ENCODE measurements at regions not wholly inside any gene's neighbourhood (a gene's known extent, or its start where the extent isn't known, plus 50 kb on each side); places are given as distances from the start of the nearest gene placed in this dataset.
A peak's percentile ranks its signal among the peaks of the same experiment; 100 is the strongest.

DNA sequence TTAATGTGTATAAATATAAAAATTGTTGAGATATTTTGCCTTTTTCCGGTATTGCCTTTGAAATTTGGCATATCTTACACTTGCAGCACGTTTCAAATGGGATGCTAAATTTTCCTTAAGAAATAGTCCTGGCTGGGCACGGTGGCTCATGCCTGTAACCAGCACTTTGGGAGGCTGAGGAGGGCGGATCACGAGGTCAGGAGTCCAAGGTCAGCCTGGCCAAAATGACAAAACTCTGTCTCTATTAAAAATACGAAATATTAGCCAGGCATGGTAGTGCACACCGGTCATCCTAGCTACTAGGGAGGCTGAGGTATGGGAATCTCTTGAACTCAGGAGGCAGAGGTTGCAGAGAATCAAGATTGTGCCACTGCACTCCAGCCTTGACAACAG is 220.2 kb downstream of the PTEN start:
- no peak for DNase-seq

GRCh38 chr10:88086187-88086960 is 222.9 kb downstream of the PTEN start:
- no peak for DNase-seq

DNA sequence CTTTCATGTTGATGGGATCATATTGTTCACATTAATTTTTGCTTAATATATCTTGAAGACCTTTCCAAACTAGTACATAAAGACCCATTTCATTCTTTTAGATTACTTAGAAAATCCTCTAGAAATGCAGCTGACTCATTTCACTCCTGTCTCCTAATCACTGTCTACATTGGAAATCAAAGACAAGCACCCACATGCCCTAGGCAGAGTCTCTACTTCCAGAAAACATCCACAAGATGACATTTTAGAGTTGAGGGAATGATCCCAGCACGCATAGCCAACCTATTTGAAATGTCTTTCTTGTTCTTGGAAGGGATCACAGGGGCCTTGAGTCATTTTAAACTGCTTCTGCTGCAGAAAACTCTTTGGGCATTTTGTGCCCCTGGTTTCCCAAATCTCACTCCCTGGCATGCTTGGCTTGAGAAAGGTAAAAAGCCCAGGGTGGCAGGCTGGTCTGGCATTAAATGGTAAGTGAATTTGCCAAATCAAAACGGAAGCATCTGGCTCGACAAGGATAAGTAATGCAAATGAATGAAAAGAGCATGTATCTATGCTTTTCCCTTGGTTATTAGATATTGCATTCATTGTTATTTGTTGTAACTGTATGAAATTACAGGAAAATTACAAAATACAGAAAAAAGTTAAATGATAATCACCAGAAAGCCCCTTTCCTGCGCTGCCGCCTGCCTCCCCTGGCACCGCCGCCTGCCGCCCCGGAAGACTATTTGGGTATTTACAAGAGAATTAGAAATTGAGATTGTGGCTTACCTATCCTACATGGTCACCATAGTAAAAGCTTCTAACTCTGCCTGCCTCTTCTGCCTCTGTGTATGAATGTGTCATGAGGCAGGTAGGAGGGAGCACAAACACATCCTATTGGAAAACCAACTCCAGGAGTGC is 225.3 kb downstream of the PTEN start:
- no peak for DNase-seq

GRCh38 chr10:88089498-88089897 is 226.1 kb downstream of the PTEN start:
- no peak for DNase-seq

- peak in 1 of 2 experiments; percentile 35 for DNase-seq
Measured at GRCh38 chr10:88090568-88091214, 227.3 kb downstream of the PTEN start.

DNA sequence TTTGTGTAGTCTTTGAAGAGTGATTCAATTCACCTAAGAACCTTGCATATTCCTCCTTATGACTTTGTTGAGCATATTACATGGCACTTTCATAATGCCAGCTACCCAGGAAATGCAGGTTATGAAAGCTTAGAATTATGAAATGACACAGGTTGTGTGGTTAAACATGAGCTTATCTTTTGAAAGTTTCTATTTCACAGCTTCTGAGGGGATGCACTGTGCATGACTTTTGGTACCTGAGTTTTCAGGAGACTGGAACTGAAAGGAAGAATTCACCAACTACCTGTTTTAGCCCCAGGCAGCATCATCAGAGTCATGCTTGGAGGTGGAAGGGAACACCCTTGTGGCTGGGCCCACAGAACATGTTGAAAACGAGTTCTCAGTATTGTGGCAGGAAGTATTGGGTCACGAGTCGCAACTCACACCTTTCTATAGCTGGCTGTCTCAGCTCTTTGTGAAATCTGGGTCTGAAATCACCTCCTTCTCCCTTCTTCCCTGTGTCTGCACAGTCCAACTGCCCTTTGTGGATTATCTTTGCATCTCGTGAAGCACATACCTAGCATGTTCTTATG is 228.2 kb downstream of the PTEN start:
- DNase-seq: peak; percentile 85 to 91

GRCh38 chr10:88092265-88092664 is 228.8 kb downstream of the PTEN start:
- DNase-seq: no peak

- DNase-seq: no peak
Measured at GRCh38 chr10:88092973-88093372, 229.5 kb downstream of the PTEN start.

- no peak for DNase-seq
Measured at GRCh38 chr10:88094795-88095194, 231.4 kb downstream of the PTEN start.

DNA sequence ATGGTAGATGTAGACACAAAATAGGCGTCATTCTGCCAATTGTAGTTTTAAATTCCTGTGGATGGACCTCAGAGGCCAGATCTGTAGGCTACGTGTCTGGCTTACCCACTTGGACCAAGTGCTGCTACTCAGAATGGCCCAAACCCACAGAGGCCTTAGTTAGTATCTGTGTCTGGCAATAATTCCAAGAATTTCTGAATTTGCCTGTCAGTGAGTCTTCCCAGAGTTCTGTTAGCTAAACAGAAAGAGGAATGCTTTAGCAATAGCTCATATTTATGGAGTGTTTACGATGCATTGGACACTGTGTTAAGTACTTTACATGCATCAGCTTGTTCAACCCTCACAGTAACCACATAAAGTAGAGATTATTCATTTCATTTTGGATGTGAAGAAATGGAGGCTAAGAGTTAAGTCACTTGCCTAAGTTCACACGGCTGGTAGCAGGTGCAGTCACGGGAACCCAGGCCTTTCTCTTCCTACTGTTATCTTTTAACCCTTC is 231.8 kb downstream of the PTEN start:
- no peak for DNase-seq

DNA sequence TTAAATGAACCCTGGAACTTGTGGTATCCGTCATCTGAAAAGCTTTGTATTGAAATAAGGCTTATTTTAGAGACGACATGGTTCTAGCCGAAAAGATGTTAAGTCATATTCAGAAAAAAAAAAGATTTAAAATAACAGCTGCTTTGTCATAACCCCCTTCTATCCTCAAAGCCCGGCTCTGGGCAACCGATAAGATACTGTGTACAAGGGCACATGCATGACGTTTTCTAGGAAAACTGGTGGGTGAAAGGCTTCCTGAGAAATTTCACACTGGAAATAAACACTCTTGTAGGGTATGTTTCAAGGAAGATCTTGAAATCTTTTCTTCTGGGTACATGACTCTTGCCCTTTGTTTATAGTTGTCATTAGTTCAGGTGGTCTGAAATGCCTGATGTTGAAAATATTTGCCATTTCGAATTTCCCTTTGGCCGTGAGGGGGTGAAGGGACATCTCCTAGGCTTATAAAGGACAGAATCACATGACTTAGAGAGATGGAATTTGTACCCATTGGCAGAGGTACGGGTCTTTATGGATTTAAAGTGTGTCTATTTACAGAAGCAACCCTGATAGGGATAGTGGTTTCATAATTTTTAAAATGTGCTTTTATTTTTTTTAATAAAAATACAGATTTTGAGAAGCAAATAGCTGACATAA is 232.5 kb downstream of the PTEN start:
- DNase-seq: no peak

DNA sequence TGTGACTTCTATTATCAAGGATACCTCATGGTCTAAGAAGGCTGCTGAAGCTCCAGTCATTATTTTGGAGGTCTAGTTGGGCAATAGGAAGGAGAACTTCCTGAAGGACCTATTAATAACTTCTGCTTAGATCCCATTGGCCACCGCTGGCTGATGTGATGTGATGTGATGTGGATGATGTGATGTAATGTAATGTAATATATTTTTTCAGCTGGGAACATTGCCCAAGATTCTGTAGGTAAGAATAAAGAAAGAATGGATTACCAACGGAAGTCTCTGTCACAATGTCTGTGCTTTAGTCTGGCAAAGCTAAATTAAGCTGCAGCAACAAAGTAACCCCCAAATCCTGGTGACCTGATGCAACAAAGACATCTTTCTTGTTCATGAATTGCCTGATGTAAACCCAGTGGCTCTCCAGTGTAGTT is 233.7 kb downstream of the PTEN start:
- DNase-seq: no peak

DNA sequence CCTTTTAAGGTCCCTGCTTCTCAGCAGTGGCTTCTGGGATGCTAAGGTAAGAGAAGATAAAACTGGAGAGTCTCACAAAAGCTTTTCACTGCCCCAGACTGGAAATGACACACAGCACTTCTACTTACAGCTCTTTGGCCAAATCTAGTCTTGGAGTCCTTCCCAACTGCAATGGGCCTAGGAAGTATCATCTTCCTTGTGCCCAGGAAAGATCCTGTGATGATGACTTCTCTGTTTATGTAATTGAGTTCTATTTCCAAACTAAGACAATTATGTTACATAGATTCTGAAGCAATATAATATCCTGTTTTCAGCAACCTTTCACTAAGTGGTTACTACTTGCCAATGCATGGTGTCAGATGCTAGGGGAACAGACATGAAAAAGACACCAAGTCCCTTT is 234.1 kb downstream of the PTEN start:
- DNase-seq: peak; percentile 46 to 50

- DNase-seq: no peak
Measured at GRCh38 chr10:88100281-88100680, 236.9 kb downstream of the PTEN start.

DNA sequence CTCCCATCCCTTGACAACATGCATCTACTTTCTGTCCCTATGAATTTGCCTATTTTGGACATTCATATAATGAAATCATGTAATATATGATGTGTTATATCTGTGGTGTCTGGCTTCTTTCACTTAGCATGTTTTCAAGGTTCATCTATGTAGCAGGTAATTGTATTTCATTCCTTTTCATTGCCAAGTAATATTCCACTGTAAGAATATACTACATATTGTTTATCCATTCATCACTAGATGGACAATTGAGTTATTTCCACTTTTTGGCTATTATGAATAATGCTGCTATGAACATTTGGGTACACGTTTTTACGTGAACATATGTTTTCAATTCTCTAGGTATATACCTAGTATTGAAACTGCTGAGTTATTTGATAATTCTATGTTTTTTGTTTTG is 238.2 kb downstream of the PTEN start:
- DNase-seq: no peak

GRCh38 chr10:88103576-88103975 is 240.2 kb downstream of the PTEN start:
- no peak for DNase-seq

DNA sequence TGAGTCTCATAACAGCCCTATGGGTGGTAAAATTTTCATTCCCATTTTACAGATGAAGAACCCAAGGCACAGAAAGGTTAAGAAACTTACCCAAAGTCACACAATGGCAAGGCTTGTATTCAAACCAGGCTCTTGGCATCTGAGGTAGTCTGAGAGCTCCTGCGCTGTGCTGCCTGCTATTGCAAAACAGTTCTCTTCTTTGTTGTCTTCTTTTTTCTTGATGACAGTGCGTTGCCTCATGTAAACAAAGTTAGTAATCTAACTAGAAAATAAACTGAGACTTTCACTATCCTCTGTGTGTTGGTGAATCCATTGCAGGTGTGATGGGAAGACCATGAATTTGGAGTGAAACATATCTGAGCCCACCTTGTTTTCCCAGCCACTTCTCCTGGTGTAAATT is 240.8 kb downstream of the PTEN start:
- DNase-seq: no peak

- DNase-seq: peak; percentile 82 to 84
Measured at GRCh38 chr10:88106366-88106765, 242.9 kb downstream of the PTEN start.

DNA sequence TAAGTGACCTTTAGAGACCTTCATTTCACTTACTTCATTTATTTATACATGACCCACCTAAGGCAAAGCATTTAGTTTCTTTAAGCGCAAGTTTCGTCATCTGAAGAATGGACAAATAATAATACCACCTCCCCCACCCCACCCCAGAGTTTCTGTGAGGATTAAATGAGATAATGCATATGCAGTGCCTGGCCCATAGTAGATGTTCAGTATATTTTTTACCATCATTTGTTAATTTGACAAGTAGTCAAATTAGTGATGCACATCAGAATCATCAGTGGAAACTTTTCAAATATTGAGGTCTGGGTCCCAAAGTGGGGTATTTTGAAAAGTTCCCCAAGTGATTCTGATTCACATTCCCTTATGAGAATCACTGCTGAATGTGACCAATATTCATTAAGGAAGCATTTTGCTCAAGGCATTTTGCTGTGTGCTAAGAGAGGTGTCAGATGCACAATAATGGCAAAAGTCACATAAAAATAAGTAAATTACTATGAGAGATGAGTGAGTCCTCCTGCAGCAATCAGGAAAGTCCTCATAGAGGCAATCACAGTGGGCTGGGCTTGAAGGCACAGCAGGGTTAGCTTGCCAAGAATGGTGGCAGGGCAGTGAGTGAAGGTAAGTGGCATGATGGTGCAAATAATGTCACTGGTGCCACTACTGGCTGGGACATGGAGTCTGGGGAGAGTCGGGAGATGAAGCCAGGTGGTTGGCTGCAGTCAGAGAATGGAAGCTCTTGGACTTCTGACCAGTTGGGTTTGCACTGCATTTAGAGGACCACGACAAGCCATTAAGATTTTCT is 244.1 kb downstream of the PTEN start:
- DNase-seq: no peak

DNA sequence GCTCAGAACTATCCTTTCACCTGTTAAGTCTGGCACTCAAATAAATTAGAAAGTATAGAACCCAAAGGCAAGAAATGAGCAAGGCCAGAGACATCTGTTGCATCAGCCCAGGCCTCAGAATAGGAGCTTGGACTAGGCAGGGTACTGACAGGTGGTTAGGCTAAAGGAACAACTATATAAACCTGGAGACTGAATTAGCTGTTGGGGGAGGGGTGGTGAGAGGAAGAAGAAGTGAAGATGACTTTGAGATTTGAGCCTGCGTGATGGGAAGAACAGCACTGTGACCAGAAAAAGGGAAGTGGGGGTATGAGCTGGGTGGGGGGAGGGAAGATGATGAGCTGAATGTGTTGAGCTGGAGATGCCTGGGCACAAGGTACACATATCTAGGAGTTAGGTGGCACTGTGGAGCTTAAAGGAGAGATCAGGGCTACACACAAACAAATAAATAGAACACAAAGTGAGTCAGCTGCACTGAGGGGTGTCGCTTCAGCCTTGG is 244.7 kb downstream of the PTEN start:
- peak; percentile 79 to 82 for DNase-seq

DNA sequence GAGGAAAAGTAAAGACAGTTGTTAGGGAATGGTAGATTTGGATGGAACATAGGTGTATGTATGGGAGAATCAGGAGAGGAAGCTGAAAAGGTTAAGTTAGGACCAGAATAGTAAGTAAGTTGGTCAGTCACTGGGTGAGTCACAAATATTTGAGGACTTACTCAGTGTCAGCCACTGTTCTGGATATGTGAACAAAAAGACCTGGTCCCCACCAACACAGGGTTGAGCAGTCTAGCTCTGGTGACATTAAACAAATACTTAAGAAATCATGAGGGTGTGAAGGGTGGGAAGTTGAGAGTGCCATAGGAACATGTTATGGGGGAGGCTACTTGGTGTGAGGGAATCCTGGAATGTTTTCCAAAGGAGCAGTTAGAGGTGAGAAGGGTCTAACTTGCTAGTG is 246.9 kb downstream of the PTEN start:
- DNase-seq: no peak
